Upper lobe of left lung (tissue), 4 donors: ENCODE measurements at regions not wholly inside any gene's neighbourhood (a gene's known extent, or its start where the extent isn't known, plus 50 kb on each side); places are given as distances from the start of the nearest gene placed in this dataset.

ENCODE experiments used
- CTCF ChIP-seq, 6 experiments: fragments of 450-650 bp in 4 of 6; fragments of 200-600 bp in 2 of 6; sonication (generic) in 2 of 6; IDR thresholded peaks; one replicate each; pipeline ENCODE4 v1.5.1; 2016 to 2019; ENCODE audit warnings: antibody characterized with exemption in 6 of 6
- EP300 ChIP-seq, 4 donors: sonication (generic); formaldehyde crosslinking; IDR thresholded peaks; one replicate each; pipeline ENCODE4 v1.5.1; 2017; ENCODE audit warnings: antibody characterized with exemption in 4 of 4, control low read depth in 2 of 4
- POLR2A ChIP-seq, 4 donors: fragments of 450-650 bp; IDR thresholded peaks; one replicate each; pipeline ENCODE4 v1.5.1; 2016 to 2017; ENCODE audit warnings: antibody characterized with exemption in 4 of 4, mild to moderate bottlenecking in 2 of 4
- POLR2AphosphoS5 ChIP-seq, 2 donors: sonication (generic); formaldehyde crosslinking; IDR thresholded peaks; one replicate each; pipeline ENCODE4 v1.5.1; 2017; ENCODE audit warnings: antibody characterized with exemption in 2 of 2

GRCh38 chr15:70385711-70386110 lies 288.0 kb upstream of the TLE3 start:
- TF ChIP-seq CTCF (IDR thresholded peaks at IDR 0.05) (no peak), POLR2AphosphoS5 (IDR thresholded peaks at IDR 0.05) (no peak), POLR2A (IDR thresholded peaks at IDR 0.05) (no peak), EP300 (IDR thresholded peaks at IDR 0.05) (no peak)
